AG20443 (cell line): ENCODE measurements at regions not wholly inside any gene's neighbourhood (a gene's known extent, or its start where the extent isn't known, plus 50 kb on each side); places are given as distances from the start of the nearest gene placed in this dataset.
A peak's percentile ranks its signal among the peaks of the same experiment; 100 is the strongest.

ENCODE experiments used
- DNase-seq: peaks from one replicate; pipeline ENCODE4 v3.0.0; 2012; ENCODE audit warnings: low spot score, mixed read lengths

DNA sequence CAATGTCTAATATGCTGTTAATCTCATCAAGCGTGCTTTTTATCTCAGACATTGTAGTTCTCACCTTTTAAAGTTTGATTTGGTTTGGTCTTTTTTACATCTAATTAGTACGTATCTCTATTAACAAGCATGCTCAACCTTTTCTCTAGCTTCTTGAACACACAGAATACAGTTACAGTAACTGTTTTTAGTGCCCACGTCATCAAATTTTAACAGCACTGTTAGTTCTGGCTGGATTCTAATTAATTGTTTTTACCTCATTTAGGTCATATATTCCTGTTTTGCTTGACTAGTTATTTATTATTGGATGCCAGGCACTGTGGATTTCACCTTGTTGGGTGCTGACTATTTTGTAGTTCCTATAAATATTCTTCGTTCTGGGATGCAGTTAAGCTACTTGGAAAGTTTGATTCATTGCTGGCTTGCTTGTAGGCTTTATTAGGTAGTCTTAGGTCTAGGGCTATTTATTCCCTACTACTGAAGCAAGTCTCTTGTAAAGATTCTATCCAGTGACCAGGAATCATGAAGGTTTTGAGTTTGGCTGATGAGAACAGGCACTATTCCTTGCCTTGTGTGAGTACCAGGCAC, 263.0 kb downstream of the ETAA1 start:
- no peak for DNase-seq

- DNase-seq: peak; percentile 36
These were observed 263.7 kb downstream of the ETAA1 start for GRCh38 chr2:67660871-67661270.

- no peak for DNase-seq
These were observed 265.1 kb downstream of the ETAA1 start for GRCh38 chr2:67662222-67662621.

- no peak for DNase-seq
These were observed 266.6 kb downstream of the ETAA1 start for GRCh38 chr2:67663776-67664175.

- DNase-seq: no peak
These were observed 269.4 kb downstream of the ETAA1 start for GRCh38 chr2:67666386-67667053.

DNA sequence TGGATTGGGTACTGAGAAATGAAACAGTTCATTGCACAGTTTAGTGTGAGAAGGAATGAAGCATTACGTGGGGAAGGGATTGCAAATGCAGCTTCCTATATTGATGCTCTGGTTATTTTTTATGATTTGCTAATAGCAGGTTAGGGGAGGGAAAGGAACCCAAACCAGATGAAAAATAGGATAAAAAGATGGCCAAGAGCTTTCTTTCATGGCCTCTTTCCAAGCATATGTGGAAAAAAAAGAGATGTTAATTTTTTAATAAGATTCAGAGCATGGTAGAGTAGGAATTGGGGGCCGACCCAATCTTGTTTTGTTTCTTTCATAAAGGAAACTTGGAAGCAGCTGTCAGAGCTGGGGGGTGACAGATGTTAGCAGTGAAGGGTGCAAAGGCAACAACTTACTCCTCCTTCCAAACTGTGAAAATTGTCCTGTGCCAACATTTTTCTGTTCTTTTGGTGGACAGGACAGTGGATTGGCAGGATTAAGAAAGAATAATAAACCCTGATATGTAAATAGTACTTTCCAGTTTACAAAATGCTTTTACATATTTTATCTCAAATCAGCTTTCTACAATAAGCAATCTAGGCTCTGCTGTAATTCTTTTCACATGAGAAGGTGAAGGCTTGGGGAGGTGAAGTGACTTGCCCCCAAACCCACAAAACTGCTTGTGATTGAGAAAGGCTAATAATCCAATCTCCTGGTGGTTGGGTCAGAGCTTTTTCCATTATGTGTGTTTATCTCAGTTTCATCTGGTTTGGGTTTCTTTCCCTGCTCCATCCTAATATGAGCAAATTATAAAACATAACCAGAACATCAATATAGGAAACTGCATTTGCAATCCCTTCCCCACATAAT, 270.1 kb downstream of the ETAA1 start:
- no peak for DNase-seq

DNA sequence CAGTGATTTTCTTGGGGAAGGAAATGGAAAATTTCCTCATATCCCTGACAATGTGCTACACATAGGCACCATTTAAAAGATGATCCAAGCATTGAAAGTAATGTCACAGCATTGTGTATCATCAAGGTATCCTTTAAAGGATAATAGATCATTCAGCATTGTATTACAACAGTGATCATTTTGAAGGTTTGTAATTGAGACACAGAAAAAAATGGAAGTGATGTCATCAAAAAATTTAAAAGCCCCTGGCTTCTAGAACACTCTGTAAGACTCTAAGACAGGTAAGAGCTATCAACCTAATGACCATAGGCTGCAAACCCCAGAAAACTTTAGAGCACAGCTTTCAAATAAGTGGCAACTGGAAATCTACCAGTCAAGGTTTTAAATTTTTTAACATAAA, 271.4 kb downstream of the ETAA1 start:
- no peak for DNase-seq

- no peak for DNase-seq
These were observed 272.0 kb downstream of the ETAA1 start for GRCh38 chr2:67669168-67669567.

DNA sequence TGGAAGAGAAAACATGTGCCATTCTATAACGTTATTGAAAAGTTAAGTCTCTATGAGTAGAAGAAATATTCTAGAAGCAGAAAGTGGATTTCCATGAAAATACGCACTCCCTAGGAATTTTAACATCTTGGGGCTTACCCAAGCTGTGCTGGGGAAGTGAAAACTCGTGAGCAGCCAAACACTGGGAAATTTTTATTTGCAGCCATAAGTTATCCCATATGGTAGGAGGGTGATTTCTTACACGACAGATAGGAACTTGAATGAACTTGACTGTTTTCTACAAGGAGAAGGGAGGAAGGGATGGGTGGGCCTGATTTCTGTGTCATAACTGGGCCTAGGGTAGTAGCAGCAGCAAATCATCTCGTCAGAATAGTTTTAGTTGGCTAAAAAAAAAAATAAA, 272.6 kb downstream of the ETAA1 start:
- no peak for DNase-seq

DNA sequence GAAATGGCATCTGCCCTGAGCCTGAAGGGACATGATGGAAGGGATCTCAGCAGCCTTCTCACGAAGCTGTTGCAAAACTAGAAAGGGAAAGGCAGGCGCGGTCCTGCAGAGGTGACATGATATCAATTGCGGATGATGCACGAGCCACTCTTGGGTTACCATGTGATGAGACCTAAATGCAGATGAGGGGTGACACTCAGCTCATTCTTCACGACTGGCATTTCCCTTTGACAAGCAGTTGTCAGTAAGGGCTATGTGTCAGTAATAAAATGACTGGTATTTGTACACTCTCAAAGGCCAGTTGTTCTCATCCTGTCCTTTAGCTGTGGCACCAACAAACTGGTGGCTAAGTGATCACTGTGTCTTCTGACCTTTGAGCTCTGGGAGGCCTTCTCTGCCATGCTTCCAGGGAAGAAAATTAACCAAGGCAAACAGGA, 273.6 kb downstream of the ETAA1 start:
- DNase-seq: no peak

- no peak for DNase-seq
These were observed 274.6 kb downstream of the ETAA1 start for GRCh38 chr2:67671464-67672450.

GRCh38 chr2:67674668-67675067, 277.5 kb downstream of the ETAA1 start:
- no peak for DNase-seq

DNA sequence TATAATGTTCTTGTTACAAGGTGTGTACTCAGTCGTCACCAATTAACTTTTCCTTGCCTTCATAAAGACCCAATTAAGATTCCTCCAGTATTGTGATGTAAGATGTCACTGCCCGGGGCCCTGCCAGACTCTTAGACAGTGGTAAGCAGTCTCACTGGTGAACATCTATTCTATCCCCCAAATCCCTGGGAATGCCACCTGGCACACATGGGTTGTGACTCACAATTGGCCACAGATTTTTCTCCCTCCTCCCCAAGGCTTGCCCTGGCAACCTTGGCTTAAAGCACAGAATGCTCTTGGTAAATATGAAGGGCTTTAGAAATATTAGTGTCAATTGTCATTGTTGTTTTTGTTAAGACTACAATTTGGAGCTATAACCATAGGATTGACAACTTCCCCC, 287.9 kb downstream of the ETAA1 start:
- DNase-seq: no peak

GRCh38 chr2:67686254-67686653, 289.1 kb downstream of the ETAA1 start:
- no peak for DNase-seq

DNA sequence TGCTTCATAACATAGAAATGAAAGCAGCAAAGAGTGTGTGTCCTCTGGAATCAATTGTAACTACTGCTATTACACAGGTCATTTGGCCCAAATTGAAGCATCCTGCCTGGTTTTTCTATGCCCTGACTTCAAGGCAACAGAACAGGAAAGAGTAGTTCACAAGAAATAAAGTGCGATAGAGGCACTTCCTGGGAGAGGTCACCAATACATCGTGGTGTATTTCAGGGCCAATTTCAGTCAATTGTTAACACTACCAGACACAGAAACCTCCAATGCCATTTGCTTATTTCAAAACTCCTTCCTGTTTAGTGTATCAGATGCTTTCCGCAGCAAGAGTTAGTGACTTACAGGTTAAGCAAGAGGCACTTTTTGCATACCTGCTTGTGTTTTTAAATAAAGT, 292.1 kb downstream of the ETAA1 start:
- DNase-seq: no peak

DNA sequence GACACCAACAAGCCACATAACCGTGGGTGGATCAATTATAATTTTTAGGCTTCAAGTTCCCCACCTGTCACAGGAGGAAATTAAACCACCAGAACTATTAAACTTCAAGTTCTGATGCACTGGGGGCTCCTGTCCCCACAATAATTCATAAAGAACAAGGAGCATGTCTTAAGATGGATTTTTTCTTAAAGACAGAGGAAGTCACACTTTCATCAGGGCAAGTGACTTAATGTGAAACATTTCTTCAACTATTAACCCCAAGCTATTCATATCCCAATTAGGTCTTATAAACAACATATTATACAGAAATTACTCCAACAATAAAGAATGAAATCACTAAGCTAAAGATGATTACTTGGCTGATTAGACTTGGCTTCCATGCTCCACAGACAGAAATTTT, 292.5 kb downstream of the ETAA1 start:
- DNase-seq: no peak

DNA sequence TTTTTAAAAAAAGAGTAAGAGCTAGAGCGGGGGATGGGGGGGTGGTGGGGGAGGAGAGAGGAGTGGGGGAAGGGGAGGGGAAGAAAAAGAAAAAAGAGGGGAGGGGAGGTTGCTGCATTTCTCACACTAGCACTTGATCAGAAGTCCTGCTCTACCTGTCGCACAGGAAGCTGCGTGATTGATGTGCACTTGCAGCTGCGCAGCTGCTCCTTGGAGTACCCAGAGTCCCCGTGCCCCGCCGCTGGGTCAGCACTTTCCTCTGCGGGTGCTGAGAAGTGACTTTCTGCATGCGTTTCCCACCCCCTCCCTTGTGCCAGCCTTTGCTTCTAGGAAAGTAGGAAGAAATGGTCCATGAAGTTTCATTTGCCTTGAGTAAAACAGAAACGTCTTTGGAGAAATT, 297.3 kb downstream of the ETAA1 start:
- no peak for DNase-seq

GRCh38 chr2:67701011-67701410, 303.9 kb downstream of the ETAA1 start:
- DNase-seq: no peak

DNA sequence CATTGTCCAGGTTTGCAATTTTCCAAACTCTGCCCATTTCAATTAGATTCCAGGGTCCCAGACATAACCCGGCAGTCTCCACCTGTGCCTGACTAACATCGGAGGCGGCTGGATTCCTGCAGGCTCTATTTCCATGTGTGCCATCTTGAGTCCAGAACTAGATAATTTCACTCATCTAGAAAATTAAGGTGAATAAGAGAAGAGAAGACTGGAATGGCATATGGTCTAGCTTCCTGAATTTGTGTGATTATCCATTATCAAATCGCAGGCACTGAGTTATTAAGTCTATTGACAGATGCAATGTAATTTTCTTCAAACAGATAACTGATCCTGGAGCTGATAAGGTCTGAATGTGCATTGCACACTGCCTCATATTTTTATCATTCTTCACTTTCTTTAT, 305.2 kb downstream of the ETAA1 start:
- DNase-seq: no peak

GRCh38 chr2:67702937-67703336, 305.8 kb downstream of the ETAA1 start:
- DNase-seq: no peak

DNA sequence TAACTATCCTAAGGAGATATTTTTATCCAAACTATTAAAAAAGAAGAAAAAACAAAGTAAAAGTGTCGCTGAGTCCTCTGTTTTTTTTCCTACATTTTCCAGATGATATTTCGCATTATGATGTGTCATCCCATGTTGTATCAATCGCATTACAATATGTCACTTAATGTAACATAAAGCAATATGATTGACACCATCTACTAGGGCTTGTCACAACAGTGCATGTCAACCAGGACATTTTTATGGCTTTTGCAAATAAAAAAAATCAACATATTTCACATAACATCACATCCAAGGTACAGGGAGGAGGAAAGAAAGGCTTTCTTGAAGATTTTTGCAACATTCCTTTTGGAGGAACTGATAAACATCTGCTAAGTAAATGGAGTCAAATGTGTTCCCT, 308.9 kb downstream of the ETAA1 start:
- no peak for DNase-seq

GRCh38 chr2:67707896-67708295, 310.8 kb downstream of the ETAA1 start:
- DNase-seq: no peak
